Nephron (organoid): ENCODE measurements at regions not wholly inside any gene's neighbourhood (a gene's known extent, or its start where the extent isn't known, plus 50 kb on each side); places are given as distances from the start of the nearest gene placed in this dataset.

Experiments
- H3K27ac Mint-ChIP-seq, 3 experiments: 2 replicates each; pipeline ENCODE4 v1.8.0; 2020; ENCODE audit warnings: mixed read lengths in 3 of 3, mild to moderate bottlenecking in 2 of 3, moderate library complexity in 1 of 3
- H3K27me3 Mint-ChIP-seq: 2 replicates; pipeline ENCODE4 v1.8.0; 2021; ENCODE audit warnings: low read depth, mild to moderate bottlenecking, moderate library complexity, mixed read lengths
- H3K36me3 Mint-ChIP-seq: 2 replicates; pipeline ENCODE4 v1.8.0; 2020; ENCODE audit warnings: low read depth, mixed read lengths
- H3K4me1 Mint-ChIP-seq: 2 replicates; pipeline ENCODE4 v1.8.0; 2020; ENCODE audit warnings: mixed read lengths
- H3K4me3 Mint-ChIP-seq, 3 experiments: 2 replicates each; pipeline ENCODE4 v1.8.0; 2020; ENCODE audit warnings: mild to moderate bottlenecking in 3 of 3, mixed read lengths in 3 of 3, moderate library complexity in 2 of 3
- H3K9me3 Mint-ChIP-seq: 2 replicates; pipeline ENCODE4 v1.8.0; 2020; ENCODE audit warnings: mixed read lengths
- TF ChIP-seq, protein P1 (sequence below), 3 experiments: fragments of 200-600 bp; sonication (generic); IDR thresholded peaks; one replicate each; pipeline ENCODE4 v1.5.0; 2021; ENCODE audit warnings: antibody characterized with exemption in 3 of 3; ENCODE audit not compliant: unreplicated experiment in 3 of 3

DNA sequence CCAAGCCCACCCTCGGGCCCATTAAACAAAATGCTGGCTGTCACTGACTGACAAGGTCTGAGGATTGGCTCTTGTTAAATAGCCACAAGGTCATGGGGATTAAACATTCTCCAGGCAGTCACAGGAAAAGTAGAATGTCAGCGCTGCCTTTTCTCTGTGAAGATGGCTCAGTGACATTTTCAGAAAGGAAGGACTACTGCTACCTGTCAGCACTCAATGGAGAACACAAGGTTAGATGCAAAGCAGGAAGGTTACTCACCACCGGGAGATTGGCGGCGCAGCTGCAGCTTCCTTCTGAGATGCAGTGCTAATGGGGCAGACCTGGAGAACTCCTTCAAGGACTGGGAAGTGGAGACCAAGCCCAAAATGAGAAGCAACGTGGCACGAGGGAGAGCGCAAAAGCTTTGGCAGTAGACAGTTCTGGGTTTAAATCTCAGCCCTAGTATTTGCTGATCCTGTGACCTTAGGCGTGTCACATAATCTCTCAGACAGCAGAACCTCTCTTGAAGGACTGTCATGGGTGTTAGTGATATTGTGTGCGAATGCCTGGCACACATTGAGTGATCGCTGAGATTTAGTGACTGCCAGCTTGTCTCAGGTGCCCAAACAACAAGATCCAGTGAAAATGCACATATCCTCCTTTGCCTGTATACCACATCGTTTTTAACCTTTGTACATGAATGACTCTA, 213.1 kb upstream of the BOD1L1 start:
- H3K27ac Mint-ChIP-seq, result peak overlapping the region in 1 of 3 experiments; percentile 62
- no peaks in the 10 kb centered on the region for H3K36me3 Mint-ChIP-seq
- no peaks in the 10 kb centered on the region for H3K9me3 Mint-ChIP-seq
- H3K4me1 Mint-ChIP-seq, result peaks cover 16% of the 10 kb centered on the region
- no peak overlapping the region for H3K4me3 Mint-ChIP-seq
- no peaks in the 10 kb centered on the region for H3K27me3 Mint-ChIP-seq
- TF ChIP-seq, protein P1, sequence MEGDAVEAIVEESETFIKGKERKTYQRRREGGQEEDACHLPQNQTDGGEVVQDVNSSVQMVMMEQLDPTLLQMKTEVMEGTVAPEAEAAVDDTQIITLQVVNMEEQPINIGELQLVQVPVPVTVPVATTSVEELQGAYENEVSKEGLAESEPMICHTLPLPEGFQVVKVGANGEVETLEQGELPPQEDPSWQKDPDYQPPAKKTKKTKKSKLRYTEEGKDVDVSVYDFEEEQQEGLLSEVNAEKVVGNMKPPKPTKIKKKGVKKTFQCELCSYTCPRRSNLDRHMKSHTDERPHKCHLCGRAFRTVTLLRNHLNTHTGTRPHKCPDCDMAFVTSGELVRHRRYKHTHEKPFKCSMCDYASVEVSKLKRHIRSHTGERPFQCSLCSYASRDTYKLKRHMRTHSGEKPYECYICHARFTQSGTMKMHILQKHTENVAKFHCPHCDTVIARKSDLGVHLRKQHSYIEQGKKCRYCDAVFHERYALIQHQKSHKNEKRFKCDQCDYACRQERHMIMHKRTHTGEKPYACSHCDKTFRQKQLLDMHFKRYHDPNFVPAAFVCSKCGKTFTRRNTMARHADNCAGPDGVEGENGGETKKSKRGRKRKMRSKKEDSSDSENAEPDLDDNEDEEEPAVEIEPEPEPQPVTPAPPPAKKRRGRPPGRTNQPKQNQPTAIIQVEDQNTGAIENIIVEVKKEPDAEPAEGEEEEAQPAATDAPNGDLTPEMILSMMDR (IDR thresholded peaks at IDR 0.05; ENCODE audit: unreplicated experiment in 3 of 3), result no peak

DNA sequence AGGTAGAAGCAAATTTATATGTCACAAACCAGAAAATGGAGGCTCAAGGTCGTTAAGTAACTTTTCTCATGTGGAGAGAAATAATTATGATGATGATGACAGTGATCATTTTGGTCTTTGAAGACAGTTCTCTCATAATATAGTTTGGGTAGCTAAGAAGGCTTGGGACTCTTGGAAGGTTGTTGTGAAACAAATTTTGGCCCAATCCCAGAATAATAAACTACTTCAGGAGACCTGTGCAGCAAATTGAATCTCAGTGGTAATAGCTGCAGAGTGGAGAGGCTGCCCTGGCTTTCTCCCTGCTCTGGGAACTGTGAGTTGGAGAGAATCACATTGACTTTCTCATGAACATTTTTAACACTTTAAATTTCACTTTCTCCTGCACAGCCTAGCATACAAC, 217.2 kb upstream of the BOD1L1 start:
- H3K4me3 Mint-ChIP-seq, result no peak overlapping the region

DNA sequence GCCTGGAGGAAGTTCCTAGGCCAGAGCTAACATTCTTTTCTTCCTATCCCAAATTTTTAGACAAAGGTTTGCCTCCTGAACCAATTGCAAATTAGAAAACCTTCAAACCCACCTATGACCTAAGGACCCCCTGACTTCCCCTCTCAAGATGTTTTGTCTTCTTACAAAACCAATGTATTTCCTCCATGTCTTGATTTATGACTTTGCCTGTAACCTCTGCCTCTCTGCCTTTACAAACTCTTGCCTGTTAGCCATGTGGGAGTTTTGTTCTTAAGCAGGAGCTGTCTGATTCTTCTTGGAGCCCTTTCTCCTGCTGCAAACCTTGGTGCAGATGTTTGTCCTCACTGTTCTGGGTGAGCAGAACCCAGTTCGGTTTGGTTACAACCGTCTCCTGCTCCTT, 222.3 kb upstream of the BOD1L1 start:
- Mint-ChIP-seq H3K36me3 (peaks cover 3% of the 10 kb centered on the region), H3K27me3 (no peaks in the 10 kb centered on the region), H3K27ac (peak overlapping the region; percentile 25 to 77 (median 34)), H3K4me1 (peaks cover 25% of the 10 kb centered on the region), H3K4me3 (no peak overlapping the region), H3K9me3 (peaks cover 4% of the 10 kb centered on the region)
- TF ChIP-seq, protein P1 (IDR thresholded peaks at IDR 0.05; ENCODE audit: unreplicated experiment in 3 of 3), result no peak

More for the DNA sequence above, 217.2 kb upstream of the BOD1L1 start:
- Mint-ChIP-seq H3K4me1 (peaks cover 24% of the 10 kb centered on the region), H3K27ac (peak overlapping the region in 2 of 3 experiments; percentile 44 to 62), H3K36me3 (peaks cover 3% of the 10 kb centered on the region), H3K27me3 (no peaks in the 10 kb centered on the region), H3K9me3 (peaks cover 4% of the 10 kb centered on the region)
- TF ChIP-seq, protein P1 (IDR thresholded peaks at IDR 0.05; ENCODE audit: unreplicated experiment in 3 of 3), result no peak

DNA sequence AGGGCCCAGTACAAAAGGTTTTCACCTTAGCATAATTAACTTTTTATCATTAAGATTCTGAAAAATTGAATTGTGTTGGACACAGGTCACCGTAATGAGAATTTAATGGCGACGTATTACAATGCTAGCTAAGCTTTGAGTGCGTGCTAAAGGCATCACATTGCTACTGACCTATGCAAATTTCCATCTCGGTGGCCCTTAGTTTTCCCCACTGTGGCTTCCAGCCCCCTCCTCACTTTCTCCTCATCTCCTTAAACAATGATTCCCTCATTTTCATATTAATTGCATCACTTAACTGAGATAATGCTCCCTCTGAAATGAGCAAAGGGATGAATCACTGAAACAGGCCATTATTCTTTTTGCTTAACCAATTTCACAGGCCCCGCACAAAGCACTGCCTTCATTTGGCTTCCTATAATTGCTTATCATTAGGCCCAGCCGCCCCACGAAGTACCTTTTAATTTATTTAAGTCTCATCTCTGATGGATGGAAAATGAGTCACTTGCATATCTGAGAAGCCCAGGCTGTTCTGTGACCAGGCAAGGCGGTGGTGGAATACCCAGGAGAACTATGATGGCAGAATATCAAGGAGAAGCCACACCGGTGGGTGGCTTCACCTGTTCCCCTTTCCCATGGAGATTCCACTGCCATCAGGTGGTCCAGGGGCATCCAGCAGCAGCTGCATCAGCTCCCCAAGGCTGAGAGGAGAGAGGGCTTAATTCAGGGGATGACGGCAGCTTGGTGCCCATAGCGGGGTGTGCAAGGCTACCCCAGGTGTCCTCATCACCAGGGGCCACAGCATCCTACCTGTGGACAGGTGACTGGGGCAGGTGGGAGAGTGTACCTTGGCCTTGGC, 223.8 kb upstream of the BOD1L1 start:
- H3K9me3 Mint-ChIP-seq, result peaks cover 7% of the 10 kb centered on the region
- no peak overlapping the region for H3K27ac Mint-ChIP-seq
- no peaks in the 10 kb centered on the region for H3K27me3 Mint-ChIP-seq
- TF ChIP-seq, protein P1 (IDR thresholded peaks at IDR 0.05; ENCODE audit: unreplicated experiment in 3 of 3), result no peak
- H3K4me1 Mint-ChIP-seq, result peaks cover 16% of the 10 kb centered on the region
- no peak overlapping the region for H3K4me3 Mint-ChIP-seq
- peaks cover 3% of the 10 kb centered on the region for H3K36me3 Mint-ChIP-seq

DNA sequence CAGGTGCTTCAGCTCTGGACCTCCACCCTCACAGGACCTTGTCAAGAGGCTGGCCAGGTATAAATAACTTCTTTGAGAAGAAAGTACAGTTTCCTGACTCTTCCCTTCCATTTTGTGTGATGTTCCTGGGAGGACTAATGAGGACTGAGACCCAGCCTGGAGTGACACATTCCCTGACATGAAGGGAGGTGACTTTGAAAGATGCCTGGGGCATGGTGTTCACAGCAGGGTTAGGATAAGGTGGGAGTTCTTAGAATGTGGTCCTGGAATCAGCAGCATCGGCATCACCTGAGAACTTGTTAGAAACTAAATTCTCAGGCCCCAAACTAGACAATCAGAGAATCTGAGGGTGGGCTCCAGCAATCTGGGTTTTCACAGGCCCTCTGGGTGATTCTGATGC, 224.9 kb upstream of the BOD1L1 start:
- no peak overlapping the region for H3K4me3 Mint-ChIP-seq
- H3K36me3 Mint-ChIP-seq, result peaks cover 3% of the 10 kb centered on the region
- no peak overlapping the region for H3K27ac Mint-ChIP-seq
- H3K9me3 Mint-ChIP-seq, result peaks cover 7% of the 10 kb centered on the region
- H3K27me3 Mint-ChIP-seq, result no peaks in the 10 kb centered on the region
- TF ChIP-seq, protein P1 (IDR thresholded peaks at IDR 0.05; ENCODE audit: unreplicated experiment in 3 of 3), result no peak
- peaks cover 11% of the 10 kb centered on the region for H3K4me1 Mint-ChIP-seq
